Omental fat pad (tissue), 3 donors: ENCODE measurements at regions not wholly inside any gene's neighbourhood (a gene's known extent, or its start where the extent isn't known, plus 50 kb on each side); places are given as distances from the start of the nearest gene placed in this dataset.
"Not testable (repeated sequence)": the region's sequence is repeated elsewhere in the genome, so short reads cannot be mapped to it uniquely, and the experiment has no call there.

Experiments
- ATAC-seq: fragments of 150-250 bp; one replicate; pipeline ENCODE4 v1.9.1; 2016; ENCODE audit warnings: mild to moderate bottlenecking, moderate library complexity; ENCODE audit not compliant: low FRiP score
- DNase-seq: peaks from one replicate; pipeline ENCODE4 v3.0.0-alpha.2; 2019; ENCODE audit warnings: low spot score
- CTCF ChIP-seq, 3 donors: fragments of 450-650 bp; IDR thresholded peaks; one replicate each; pipeline ENCODE4 v1.5.1; 2016 to 2017; ENCODE audit warnings: antibody characterized with exemption in 3 of 3, mild to moderate bottlenecking in 3 of 3, moderate library complexity in 2 of 3

DNA sequence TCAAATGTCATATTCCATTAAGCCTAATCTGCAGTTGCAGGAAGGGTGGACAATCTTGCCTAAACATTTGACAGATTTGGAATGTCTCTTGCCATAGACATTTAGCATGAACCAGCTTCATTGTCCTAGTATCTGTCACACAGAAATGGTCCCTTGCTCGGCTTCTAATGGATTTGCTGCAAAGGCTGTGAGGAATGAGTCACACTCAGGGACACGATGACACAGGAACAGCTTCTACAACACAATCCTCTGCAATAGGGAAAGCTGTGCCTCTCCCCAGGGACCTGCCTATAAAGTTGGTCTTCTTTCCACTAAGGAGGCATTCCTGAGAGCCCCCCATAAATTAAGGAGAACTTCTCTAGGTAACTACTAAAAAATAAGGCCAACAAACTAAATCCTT, 155.1 kb upstream of the L3MBTL4 start:
- ATAC-seq (no peak), DNase-seq (no peak)
- no peak for TF ChIP-seq CTCF (IDR thresholded peaks at IDR 0.05)

GRCh38 chr18:6570581-6571238, 156.0 kb upstream of the L3MBTL4 start:
- no peak for DNase-seq
- no peak for ATAC-seq
- no peak for TF ChIP-seq CTCF (IDR thresholded peaks at IDR 0.05)

DNA sequence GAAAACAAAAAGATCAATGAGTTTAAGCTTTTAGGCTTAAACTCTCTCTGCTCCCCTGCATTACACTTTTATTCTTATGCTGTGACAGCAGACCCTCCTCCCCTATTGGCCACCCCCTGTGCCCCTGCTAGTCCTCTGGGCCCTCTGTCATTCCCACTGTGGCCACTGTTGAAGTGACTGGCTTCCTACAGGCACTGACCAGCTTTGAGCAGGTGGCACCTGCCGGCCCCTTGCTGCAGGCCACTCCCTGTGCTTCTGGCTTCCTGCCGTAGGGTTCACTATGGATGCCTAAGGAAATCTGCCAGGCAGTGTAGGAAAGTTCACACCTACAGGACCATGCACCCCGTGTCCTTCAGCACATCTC, 156.5 kb upstream of the L3MBTL4 start:
- DNase-seq = no peak
- ATAC-seq = no peak
- TF ChIP-seq CTCF (IDR thresholded peaks at IDR 0.05) = no peak

- not testable (repeated sequence) for DNase-seq, ATAC-seq
These were observed 157.3 kb upstream of the ARHGAP28 start for GRCh38 chr18:6572192-6572591.

DNA sequence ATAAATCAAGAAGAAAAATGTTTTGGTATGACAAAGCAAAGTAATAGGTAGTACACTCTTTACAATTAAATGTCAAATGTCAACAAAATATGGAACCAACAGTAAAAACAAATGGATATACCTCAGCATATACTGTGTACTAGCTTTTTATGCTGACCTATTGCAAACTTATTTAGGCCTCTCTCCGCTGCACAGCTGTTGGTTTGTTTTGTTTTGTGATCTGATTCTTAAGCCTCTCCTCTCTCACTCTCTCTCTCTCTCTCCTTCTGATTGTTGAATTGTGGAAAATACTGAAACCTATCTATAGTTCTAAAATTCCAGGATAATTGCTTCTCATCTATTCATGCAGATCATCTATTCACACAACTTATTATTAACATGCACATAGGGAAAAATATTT, 154.9 kb upstream of the ARHGAP28 start:
- no peak for TF ChIP-seq CTCF (IDR thresholded peaks at IDR 0.05)
- ATAC-seq (no peak), DNase-seq (no peak)

DNA sequence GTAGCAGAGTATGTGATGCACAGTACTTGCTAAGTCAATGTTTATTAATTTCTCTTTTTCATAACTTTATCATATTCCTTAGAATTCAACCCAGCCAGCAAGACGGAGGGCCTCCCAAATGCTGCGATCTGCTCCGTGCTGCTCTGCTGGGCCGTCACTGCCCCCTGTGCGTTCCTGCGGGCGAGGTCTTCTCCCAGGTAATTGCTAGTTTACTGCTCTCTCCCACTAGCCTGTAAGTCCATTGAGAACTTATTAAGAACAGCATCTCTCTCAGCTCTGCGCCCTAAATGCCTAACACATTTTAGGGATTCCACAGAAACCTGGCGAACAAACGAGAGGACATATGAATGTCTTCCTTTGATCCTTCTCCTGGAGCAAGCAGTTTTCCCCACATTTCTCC, 153.6 kb upstream of the ARHGAP28 start:
- TF ChIP-seq CTCF (IDR thresholded peaks at IDR 0.05) = no peak
- DNase-seq (no peak), ATAC-seq (no peak)

- TF ChIP-seq CTCF (IDR thresholded peaks at IDR 0.05) = no peak
- ATAC-seq = no peak
- DNase-seq = no peak
These were observed 152.7 kb upstream of the ARHGAP28 start for GRCh38 chr18:6576718-6577375.
